ENCODE measurements at regions not wholly inside any gene's neighbourhood (a gene's known extent, or its start where the extent isn't known, plus 50 kb on each side); places are given as distances from the start of the nearest gene placed in this dataset.
"Not testable (repeated sequence)": the region's sequence is repeated elsewhere in the genome, so short reads cannot be mapped to it uniquely, and the experiment has no call there.

DNA sequence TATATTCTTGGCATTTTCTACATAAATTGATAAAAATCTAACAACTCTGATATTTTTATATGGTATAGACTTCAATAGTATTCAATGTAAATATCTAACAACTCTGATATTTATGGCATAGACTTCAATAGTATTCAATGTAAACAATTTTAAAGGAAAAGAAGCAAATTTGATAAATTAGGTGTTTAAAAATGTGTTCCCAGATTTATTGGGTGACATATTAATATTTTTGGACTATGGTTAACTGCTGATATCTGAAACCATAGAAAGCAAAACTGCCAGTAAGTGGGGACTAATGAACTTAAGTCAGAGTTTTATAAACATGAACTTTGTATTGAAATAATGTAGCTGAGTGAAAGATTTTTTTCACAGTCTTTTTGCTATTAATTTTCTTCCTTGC is 1576.0 kb upstream of the DDX18 start:
- TF ChIP-seq, protein P1, sequence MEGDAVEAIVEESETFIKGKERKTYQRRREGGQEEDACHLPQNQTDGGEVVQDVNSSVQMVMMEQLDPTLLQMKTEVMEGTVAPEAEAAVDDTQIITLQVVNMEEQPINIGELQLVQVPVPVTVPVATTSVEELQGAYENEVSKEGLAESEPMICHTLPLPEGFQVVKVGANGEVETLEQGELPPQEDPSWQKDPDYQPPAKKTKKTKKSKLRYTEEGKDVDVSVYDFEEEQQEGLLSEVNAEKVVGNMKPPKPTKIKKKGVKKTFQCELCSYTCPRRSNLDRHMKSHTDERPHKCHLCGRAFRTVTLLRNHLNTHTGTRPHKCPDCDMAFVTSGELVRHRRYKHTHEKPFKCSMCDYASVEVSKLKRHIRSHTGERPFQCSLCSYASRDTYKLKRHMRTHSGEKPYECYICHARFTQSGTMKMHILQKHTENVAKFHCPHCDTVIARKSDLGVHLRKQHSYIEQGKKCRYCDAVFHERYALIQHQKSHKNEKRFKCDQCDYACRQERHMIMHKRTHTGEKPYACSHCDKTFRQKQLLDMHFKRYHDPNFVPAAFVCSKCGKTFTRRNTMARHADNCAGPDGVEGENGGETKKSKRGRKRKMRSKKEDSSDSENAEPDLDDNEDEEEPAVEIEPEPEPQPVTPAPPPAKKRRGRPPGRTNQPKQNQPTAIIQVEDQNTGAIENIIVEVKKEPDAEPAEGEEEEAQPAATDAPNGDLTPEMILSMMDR (IDR thresholded peaks at IDR 0.05; ENCODE audit: insufficient read depth, low read depth, low read length), result no peak
- no peak overlapping the region for H3K4me3 ChIP-seq (ENCODE audit: low read depth, low read length)
- no peak for DNase-seq (ENCODE audit: low read depth)

DNA sequence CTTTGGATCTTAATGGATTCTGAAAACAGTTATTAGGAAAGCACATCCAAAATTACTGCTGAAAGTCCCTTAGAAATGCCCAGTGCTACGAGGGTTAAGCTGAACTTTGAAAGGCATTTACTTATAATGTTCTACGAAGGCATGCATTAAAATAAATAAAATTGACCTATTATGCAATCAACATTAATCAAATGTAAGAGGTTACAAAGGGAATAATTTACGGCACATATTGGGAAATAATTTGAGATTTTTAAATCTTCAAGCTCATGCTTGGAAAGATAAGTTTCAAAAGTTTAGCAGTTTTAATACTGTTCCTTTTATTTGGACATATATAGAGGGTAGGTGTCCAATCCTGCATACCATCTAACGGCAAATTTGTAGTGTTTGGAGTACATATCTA is 1564.1 kb upstream of the DDX18 start:
- H3K4me3 ChIP-seq (ENCODE audit: low read depth, low read length), result no peak overlapping the region
- no peak for DNase-seq (ENCODE audit: low read depth)
- TF ChIP-seq, protein P1 (IDR thresholded peaks at IDR 0.05; ENCODE audit: insufficient read depth, low read depth, low read length), result no peak

DNA sequence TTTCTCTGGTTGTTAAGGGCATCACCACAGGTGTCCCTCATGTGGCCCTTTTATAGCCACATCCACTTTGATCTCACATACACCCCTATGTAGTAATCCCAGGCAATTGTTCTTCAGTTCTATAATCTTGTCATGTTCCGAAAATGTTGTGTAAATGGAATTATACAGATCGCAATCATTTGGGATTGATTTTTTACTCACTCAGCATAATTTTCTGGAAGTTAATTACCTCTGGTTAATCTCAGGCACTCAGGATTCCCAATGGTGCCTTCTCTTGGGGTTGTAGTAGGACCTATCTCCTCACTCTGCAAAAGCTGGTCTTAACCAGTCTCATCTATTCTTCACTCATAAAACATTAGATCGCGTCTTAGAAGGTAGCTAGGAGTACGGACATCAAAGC is 1549.6 kb upstream of the DDX18 start:
- TF ChIP-seq, protein P1 (IDR thresholded peaks at IDR 0.05; ENCODE audit: insufficient read depth, low read depth, low read length), result no peak
- no peak for DNase-seq (ENCODE audit: low read depth)
- H3K4me3 ChIP-seq (ENCODE audit: low read depth, low read length), result no peak overlapping the region

- no peak overlapping the region for H3K4me3 ChIP-seq (ENCODE audit: low read depth, low read length)
- TF ChIP-seq, protein P1 (IDR thresholded peaks at IDR 0.05; ENCODE audit: insufficient read depth, low read depth, low read length), result no peak
- DNase-seq (ENCODE audit: low read depth), result no peak
Measured at GRCh38 chr2:116269040-116269439, 1545.5 kb upstream of the DDX18 start.

- no peak for DNase-seq (ENCODE audit: low read depth)
- TF ChIP-seq, protein P1 (IDR thresholded peaks at IDR 0.05; ENCODE audit: insufficient read depth, low read depth, low read length), result no peak
- no peak overlapping the region for H3K4me3 ChIP-seq (ENCODE audit: low read depth, low read length)
Measured at GRCh38 chr2:116304328-116304727, 1510.2 kb upstream of the DDX18 start.

DNA sequence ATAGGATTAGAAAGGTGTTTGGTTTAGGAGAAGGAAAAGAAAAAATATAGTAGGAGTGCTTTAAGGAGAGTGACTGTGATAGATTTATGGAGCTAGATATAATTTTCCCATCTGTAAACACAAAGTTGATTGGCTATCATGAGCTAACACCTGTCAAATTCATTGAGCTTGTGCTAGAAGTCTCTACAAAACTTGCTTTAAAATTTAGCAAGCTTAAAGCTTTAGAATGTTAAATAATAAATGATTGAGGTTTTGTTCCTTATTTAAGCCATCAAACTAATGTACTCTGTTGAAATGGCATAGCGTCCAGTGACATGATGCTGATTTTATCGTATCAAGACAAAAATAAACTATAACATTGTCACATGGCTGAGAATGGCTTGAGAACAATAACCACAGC is 1497.4 kb upstream of the DDX18 start:
- no peak overlapping the region for H3K4me3 ChIP-seq (ENCODE audit: low read depth, low read length)
- no peak for DNase-seq (ENCODE audit: low read depth)
- TF ChIP-seq, protein P1 (IDR thresholded peaks at IDR 0.05; ENCODE audit: insufficient read depth, low read depth, low read length), result no peak

DNA sequence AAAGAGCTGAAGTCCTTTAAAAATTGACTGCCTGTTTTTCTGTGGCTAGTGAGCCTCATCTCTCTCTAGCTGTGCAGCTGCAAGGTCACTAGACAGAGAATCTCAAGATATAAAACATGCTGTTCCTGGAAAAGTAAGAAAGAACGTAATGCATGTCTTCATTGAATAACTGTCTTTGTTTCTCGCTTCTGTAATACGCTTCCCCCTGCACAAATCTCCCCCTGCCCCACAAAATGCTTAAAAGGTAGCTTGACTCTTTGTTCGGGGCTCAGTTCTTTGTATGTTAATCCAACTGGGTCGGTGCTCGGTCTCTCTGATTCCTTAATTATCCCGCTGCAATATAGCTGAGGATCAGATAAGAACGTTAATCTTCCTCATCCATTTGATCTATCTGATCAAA is 1495.9 kb upstream of the DDX18 start:
- H3K4me3 ChIP-seq (ENCODE audit: low read depth, low read length); DNase-seq (ENCODE audit: low read depth): not testable (repeated sequence)

Measured in fibroblast of villous mesenchyme (primary cell).